Activated CD4-positive, CD25-positive, alpha-beta regulatory T cell treated with anti-CD3 and anti-CD28 coated beads, Interleukin-2, amount 50 U/mL, for 24 hours (primary cell): ENCODE measurements at regions not wholly inside any gene's neighbourhood (a gene's known extent, or its start where the extent isn't known, plus 50 kb on each side); places are given as distances from the start of the nearest gene placed in this dataset.
"Not testable (repeated sequence)": the region's sequence is repeated elsewhere in the genome, so short reads cannot be mapped to it uniquely, and the experiment has no call there.

Source experiments
- ATAC-seq, 2 donors: fragments of 150-1000 bp; cut with Tn5 transposase; one replicate each; pipeline ENCODE4 v1.10.0; 2021; ENCODE audit warnings: mild to moderate bottlenecking in 1 of 2, moderate library complexity in 1 of 2

DNA sequence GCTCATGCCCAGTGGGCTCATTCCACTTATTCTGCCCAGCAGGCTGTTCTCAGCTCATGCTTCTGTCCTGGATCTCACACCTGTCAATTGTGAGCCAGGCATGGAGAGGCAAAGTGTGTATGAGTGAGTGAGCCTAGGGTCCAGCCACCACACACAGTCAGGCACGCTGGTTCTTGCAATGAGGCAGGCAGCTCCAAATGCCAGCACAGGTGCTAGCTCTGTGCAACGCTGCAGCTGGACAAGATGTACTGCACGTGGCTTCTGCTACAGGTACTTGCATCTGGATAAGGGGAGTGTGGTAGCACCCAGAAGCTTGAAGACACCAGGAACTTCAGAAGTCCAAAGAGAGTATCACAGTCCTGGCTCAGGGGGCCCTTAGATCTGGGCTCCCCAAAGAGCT lies 1249.4 kb upstream of the IGFBP7 start:
- no peak for ATAC-seq

DNA sequence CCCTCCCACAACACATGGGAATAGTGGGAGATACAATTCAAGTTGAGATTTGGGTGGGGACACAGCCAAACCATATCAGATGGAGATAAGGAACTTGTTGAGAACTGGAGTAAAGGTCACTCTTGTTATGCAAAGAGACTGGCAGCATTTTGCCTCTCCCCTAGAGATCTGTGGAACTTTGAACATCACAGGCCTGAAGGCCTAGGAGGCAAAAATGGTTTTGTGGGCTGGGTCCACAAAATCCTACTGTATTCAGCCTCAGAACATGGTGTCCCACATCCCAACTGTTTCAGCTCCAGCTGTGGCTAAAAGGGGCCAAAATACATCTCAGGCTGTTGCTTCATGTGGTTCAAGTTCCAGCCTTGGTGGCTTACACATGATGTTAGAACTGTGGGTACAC lies 1247.8 kb upstream of the IGFBP7 start:
- ATAC-seq: no peak

DNA sequence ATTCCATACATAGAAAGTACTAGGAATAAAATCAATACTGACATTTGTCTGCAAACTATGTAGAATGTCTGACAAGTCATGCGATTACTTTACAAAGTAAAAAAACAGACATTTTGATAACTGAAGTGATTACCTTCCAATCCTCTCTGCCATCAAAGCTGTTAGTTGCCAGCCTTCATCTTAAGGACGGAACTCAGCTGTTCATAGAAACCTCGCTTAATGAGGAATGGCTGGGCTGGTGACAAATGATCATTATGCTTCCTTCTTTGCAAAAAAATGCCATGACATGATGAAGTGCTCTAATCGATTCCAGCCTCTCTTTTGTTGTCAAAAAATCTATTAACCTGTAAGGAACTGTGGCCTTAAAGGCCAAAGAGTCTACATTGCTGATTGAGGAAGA lies 1214.9 kb upstream of the IGFBP7 start:
- ATAC-seq: no peak

DNA sequence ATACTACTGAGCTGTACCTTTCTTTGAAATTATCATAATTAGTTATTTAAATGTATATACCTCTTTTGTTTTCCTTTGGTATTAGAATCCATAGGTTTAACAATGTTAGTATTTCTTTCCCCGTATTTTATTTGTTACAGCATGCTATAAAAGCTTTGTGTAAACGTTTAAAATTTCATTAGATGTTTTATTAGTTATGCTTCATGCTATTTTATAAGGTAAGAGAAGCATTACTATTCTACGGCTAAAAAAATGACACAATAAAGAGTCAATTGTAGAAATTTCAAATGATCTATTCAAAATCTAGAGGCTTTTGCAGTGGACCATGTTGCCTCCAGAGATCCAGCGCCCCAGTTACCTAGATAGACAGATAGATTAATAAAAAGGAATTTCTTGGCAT lies 1203.3 kb upstream of the IGFBP7 start:
- ATAC-seq: no peak

DNA sequence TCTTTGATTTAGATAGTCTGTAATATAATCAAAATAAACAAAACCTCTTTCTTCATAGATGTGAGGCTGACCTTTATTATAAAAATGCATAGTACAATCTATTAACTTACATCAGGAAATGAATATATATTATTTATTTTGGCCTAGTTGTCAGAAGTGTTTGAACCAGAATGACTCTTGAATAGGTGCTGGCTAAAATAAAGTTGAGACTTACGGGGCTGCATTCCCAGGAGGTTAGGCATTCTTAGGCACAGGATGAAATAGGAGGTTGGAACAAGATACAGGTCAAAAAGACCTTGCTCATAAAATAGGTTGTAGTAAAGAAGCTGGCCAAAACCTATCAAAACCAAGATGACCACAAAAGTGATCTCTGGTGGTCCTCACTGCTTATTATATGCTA lies 1193.3 kb upstream of the IGFBP7 start:
- no peak for ATAC-seq

DNA sequence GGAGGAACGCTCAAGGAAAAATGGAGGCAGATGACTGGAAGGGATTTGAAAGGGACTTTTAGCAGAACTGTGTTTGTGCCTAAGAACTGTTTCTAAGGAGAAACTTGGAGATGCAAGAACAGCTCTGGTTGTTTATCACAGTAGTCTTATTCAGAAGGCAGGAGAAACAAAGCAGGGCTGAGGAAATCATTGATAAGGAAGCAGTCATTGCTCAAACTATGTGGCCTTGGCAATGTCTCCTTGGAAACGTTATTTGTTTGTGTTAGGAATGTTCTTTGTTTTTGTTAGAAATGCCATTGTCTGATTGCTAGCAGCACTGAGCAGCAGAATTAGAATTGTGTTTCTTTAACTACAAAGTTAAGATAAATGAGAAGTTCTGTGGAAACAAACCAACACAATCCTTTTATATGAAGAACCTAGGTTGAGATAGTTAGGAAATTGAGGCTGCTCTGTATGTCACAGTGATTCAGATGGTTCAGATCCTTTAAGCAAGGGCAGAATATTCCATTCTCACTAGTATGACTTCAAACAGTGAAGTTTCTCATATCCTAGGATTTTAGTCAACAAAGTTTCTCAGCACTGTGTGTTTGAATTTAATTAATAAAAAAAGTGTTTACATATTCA lies 1191.3 kb upstream of the IGFBP7 start:
- ATAC-seq: no peak

DNA sequence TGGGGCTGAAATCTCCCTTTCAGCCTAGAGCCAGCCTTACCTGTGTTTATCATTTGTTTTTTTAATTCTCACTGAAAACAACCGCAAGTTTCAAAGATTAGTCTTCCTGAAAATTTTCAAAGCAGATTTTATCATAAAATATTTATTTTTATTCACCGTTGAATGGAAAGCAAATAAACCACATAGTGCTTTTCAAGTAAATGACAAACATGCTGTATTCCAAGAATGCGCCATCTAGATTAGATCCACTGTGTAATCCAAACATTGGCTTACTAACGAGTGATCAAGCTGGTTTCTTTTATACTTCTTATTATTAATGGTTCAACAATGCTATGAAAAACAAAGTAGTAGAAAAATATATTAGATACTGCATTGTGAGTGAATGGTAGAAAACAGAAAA lies 1176.2 kb upstream of the IGFBP7 start:
- ATAC-seq: no peak

DNA sequence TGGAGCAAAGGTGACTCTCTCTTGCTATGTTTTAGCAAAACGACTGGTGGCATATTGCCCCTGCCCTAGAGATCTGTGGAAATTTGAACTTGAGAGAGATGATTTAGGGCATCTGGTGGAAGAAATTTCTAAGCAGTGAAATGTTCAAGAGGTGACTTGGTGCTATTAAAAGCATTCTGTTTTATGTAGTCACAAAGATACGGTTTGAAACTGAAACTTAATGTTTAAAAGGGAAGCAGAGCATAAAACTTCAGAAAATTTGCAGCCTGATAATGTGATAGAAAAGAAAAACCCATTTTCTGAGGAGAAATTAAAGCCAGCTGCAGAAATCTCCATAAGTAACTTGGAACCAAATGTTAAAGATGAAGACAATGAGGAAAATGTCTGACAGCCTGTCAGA lies 1170.7 kb upstream of the IGFBP7 start:
- not testable (repeated sequence) for ATAC-seq

DNA sequence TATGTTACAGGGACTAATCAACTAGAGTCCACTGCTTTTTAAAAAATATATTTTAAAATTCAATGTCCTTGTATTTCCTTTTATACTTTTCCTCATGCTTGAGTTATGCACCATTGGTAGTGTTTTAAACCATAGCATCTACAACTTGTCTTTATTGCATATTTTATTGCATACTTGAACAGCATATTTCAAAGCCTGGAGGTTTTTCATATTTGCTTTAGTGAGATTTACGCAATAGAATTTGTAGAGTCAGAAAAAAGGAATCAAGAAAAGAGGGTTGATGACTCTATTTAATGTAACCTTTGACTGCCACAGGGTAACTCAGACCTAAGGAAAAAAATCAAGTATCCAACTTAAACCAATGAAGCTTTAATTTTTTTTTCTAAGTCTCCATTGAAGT lies 1165.7 kb upstream of the IGFBP7 start:
- ATAC-seq: no peak

DNA sequence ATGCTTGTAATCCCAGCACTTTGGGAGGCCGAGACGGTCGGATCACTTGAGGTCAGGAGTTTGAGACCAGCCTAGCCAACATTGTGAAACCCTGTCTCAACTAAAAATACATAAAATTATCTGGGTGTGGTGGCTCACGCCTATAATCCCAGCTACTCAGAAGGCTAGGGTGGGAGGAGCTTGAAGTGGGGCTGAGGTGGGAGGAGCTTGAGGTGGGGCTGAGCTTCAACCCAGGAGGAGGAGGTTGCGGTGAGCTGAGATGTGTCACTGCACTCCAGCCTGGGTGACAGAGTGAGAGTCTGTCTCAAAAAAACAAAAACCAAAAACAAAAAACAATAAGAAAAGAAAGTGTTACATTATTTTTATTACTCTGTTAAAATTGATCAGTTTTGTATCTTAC lies 1164.4 kb upstream of the IGFBP7 start:
- ATAC-seq: no peak

DNA sequence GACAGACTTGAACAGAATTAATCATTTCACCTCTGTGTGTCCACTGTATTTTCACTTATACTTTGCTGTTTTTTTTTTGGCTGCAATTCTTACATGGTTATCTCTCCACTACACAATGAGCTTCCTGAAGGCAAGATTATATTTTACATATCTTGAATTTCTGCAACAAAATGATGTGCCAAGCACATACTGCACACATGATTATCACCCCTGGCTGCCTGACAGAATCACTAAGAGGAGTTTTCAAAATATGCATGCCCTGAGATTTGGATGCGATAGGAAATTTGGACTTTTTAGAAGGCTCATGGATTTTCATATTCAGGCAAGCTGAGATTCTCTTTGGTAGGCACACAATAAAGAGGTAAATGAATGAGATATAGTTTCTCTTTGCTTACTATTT lies 1162.1 kb upstream of the IGFBP7 start:
- ATAC-seq: no peak

DNA sequence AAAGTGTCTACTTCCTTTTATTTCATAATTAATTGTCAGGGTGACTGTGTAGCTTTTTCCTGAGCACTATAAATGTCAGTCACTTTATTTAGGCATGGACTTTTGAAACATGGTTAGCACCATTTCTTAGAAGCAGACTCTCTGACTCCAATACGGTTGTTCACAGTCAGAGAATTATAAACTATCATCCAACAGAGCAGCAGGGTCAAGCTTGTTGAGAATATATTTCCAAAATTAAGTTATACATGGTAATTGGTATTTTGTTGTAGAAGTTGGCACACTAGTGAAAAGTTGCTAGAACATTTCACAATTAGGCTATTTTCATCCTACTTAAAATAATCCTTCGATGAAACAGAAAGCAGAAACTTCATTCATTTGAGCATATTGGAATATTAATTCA lies 1155.5 kb upstream of the IGFBP7 start:
- ATAC-seq: no peak

DNA sequence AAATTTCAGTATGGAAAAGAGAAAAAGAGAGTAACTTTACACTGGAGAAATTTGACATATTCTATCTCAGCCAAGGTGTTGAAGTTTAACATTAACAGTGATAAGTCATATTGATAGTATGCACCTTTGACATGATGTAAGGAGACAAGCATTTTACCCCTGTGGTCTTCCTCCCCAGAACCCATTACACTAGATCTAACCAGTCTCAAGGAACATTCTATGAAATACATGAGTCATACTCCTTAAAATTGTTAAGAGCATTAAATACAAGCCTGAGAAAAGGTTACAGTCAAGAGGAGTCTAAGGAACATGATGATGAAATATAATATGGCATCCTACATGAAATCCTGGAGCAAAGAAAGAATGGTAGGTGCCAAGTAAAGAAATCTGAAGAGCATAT lies 1151.3 kb upstream of the IGFBP7 start:
- ATAC-seq: no peak

DNA sequence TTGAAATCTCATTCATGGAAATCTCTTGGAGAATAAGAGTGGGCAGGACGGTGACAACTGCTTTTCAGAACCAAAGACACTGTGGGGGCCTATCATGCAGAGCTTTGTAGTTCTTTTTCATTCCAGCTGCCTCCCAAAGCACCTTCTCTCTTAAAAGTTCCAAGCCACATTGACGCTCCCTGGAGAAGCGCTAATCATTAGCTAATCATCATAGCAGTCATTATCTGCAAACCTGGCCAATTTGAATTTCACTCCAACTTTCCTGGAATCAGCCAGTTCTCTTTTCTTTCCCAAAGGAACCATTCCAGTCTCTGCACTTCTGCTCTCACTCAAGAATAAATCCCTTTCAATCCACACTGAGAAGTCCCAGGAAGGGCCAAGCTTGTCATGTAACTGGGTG lies 1144.1 kb upstream of the IGFBP7 start:
- no peak for ATAC-seq

DNA sequence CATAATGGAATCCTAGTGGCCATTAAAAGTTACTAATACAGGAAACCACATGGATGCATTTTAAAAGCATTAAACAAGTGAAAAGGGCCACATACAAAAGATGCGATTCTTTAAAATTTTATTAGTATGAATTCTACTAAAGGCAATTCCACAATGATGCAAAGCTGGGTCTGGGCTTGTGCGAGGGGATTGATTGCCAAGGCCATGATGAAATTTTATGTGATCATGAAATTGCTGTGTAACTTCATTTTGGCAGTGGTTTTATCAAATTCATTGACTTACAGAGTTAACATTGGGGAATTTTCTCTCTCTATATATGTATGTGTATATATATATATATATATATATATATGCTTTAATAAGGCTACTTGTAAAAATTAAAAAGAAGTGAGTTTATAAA lies 1142.5 kb upstream of the IGFBP7 start:
- ATAC-seq: no peak

DNA sequence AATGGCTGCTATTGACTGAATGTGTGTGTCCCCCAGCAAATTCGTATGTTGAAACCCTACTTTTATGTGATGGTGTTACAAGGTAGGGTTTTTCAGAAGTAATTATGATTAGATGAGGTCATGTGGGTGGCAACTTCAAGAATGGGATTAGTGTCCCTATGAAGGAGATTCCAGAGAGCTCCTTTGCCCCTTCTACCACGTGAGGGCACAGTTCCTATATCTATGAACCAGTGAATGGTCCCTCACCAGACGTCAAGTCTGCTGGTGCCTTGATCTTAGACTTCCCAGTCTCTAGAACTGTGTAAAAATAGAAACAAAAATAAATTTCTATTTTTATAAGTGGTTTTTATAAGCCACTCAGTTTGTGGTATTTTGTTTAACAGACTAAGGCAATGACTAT lies 1137.6 kb upstream of the IGFBP7 start:
- no peak for ATAC-seq

DNA sequence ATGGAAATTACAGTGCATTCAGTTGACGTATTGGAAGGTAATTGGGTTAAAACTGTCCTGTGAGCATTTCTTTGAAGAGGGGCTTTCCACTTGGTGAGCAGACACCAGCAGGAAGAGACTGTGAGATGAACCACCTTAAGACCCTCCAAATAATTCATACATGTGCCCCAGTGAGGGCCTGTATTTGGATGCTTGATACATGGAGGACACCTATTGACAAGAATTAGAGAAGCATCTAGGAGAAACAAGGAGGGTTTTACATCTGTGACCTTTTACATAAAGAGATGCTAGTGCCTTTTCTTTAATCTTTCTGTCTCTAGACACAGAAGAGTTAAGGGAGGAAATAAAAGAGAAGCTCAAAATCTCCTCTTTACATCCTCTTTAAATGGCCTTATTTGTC lies 1115.3 kb upstream of the IGFBP7 start:
- ATAC-seq: no peak

DNA sequence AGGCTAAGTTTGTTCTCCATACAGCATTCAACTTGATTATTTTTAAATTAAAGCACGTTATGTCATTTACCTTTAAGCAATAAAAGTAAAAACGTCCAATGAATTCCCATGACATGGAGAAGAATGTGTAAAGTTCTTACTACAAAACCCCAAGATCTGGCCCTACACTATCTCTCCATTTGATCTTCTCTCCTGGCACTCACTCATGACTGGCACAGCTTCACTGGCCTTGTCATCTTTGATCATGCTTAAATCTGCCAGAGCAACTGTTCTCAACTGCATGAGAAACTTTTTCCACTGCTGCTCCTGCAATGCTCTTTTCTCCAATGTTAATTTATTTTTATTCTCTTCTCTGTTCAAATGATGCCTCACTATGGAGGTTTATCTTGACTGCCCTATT lies 1109.0 kb upstream of the IGFBP7 start:
- ATAC-seq: no peak

DNA sequence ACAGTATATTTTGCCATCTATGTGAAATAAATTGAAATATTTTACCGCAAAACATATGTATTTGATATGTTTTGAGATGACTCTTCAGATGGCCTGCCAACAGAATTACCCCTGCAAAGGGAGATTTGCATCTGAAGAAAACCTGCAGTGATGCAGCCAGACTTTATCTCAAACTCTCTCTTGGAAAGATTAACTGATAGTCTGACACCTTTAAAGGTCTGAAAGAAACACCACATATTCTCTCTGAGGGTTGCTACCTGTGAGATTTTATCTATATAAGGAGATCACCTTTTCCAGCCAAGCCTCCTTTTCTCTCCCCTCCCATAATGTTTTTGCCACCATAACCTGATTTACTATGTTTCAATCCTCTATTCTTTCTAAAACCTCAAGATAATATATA lies 1106.3 kb upstream of the IGFBP7 start:
- ATAC-seq: no peak

DNA sequence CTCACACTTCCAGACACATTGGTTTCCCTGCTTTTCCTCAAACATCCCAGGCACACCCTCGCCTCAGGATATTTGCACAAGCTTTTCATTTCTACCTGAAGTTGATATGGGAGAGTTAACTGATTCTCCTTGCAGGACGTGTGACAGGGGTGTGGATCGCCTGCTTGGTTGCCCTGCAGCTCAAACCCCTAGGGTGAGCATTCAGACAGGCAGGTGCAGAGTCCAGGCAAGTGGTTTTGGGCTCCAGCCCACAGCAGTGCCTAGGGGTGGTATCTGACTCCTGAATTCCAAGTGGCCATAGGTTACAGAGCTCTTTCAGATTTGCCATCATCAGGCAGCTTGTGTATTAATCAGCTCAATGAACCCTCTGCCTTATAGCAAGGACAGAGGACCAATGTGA lies 1104.2 kb upstream of the IGFBP7 start:
- no peak for ATAC-seq

DNA sequence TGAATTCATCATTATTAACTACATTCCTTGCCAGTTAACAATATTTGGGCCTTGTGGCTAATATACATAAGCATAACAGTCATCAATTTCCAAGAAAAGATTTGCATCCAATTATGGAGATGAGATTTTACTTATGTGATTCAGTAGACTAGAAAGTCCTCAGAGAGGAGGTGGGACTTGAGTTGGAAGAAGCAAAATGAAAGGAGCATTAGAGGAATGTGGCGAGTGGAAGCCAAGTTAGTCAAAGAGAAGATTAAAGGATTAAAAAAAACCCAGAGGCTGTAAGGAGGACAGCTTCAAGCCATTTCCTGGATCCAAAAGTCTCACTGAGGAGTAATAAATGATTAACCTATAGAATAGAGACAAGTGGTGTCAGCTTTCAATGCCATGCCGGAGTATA lies 1099.4 kb upstream of the IGFBP7 start:
- no peak for ATAC-seq

DNA sequence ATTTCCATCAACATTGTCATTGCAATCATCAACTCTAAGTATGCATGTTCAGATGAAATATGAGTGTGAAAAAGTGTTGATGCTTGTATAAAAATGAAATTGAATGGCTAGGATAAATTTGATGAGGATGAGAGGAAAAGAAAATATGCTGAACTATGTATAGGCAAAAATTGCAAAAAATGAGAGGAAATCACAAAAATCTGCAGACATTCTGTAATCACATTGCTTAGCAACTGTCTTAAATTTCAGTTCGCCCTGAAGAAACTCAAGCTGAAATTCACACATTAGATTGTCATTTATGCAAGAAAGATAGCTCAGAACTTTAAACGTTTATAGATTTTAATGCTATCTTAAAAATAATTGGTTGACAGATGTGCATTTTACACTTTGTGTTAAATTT lies 1098.8 kb upstream of the IGFBP7 start:
- no peak for ATAC-seq

DNA sequence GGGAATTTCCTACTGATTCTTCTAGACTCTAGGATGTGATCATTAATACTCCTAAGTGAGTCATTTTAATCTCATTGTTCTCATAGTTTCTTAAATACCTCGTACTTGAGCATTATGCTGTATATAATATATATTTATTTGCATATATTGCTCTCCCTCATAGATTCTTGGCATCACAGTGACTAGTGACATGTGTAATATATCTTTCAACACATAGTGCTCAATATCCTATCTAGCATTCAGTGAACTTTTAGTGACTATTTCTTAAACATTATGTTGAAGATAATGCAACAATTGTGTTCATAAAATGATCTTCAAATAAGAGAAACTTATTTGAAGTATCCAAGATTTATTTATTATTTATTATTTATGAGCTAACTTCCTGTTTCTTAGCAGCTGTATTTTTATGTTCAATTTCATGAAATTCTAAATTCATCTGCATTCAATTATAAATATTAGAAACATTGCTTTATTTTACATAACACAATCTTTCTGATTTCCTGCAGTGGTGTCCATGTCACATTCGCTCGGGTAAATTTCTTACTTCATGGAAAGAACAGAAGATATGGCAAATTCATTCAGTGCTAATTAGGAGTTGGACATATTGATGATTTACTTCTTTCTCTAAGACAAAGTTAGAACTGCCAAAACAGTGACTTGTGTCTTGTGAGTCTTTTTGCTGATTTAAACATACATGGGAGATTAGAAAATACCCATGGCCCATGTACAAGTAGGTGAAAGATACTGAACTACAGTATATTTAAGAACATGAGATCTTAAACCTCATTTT lies 1095.5 kb upstream of the IGFBP7 start:
- no peak for ATAC-seq

DNA sequence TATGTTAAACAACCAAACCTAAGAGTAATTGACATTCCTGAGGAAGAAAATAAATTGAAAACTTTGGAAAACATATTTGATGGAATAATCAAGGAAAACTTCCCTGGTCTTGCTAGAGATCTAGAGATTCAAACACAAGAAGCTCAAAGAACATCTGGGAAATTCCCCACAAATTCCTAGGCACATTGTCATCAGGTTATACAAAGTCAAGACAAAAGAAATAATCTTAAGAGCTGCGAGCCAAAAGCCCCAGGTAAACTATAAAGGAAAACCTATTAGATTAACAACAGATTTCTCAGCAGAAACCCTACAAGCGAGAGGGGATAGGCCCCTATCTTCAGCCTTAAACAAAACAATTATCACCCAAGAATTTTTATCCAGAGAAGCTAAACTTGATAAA lies 1082.0 kb upstream of the IGFBP7 start:
- no peak for ATAC-seq

DNA sequence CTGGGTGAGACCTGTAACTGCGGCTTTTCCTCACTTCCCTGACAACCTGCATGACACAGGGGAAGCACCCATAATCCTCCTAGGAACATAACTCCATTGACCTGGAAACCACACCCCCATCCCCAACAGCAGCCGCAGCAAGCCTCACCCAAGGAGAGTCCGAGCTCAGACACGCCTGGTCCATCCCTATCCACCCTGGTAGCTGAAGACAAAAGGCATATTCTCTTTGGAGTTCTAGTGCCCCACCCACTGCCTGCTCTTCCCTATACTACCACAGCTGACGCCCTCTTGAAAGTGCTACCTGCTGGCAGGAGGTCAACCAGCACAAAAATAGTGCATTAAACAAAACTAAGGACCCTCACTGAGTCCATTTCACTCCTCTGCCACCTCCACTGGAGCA lies 1080.9 kb upstream of the IGFBP7 start:
- no peak for ATAC-seq
